Stimulated activated CD4-positive, alpha-beta T cell treated with anti-CD3 and anti-CD28 coated beads, Interleukin-15, amount 100 ng/mL, for 48 hours (primary cell): ENCODE measurements at regions not wholly inside any gene's neighbourhood (a gene's known extent, or its start where the extent isn't known, plus 50 kb on each side); places are given as distances from the start of the nearest gene placed in this dataset.

ENCODE experiments used
- DNase-seq, 2 donors: peaks; one replicate each; pipeline ENCODE4 v3.0.0-alpha.2; 2020; ENCODE audit warnings: low read depth in 2 of 2

- no peak for DNase-seq
Measured at GRCh38 chr15:98143116-98143515, 182.6 kb downstream of the ARRDC4 start.

GRCh38 chr15:98144388-98144787, 183.9 kb downstream of the ARRDC4 start:
- no peak for DNase-seq

GRCh38 chr15:98146031-98146820, 185.7 kb downstream of the ARRDC4 start:
- no peak for DNase-seq

DNA sequence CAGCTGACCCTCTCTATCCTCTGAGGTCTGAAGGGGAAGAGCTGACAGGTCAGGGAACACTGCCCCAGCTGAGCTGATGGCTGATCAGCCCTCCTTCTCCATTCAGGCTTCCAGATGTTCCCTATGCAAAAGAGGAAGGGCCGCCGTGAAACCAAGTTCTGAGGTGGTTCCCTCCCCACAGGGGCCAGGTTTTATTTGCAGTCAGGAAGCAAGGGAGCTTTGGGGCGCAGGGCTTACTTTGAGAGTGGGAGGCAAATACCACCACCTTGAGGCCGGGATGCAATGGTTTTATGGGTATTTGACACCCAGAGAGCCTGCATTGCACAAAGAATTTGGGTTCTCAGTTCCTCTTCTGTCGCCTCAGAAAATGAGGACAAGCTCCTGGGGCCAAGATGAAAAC, 186.9 kb downstream of the ARRDC4 start:
- DNase-seq: no peak

GRCh38 chr15:98150084-98150483, 189.6 kb downstream of the ARRDC4 start:
- DNase-seq: no peak

DNA sequence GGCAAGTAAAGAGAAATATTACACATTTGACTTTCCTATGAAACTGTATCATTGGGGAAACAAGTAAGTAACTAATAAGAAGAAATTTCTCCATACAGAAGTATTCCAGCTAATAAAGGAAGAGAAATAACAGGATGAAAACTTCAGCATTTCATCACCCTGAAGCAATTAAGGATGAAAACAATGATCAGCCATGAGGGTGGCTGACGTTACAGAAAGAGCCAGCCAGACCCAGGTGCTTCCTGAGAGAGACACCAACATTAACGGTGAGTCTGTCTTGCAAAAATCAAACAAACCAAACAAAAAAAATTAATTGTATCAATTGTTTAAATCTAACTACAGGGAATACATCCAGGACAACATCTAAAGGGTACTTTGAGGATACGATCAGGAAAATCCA, 190.0 kb downstream of the ARRDC4 start:
- no peak for DNase-seq

GRCh38 chr15:98151096-98151495, 190.6 kb downstream of the ARRDC4 start:
- no peak for DNase-seq

DNA sequence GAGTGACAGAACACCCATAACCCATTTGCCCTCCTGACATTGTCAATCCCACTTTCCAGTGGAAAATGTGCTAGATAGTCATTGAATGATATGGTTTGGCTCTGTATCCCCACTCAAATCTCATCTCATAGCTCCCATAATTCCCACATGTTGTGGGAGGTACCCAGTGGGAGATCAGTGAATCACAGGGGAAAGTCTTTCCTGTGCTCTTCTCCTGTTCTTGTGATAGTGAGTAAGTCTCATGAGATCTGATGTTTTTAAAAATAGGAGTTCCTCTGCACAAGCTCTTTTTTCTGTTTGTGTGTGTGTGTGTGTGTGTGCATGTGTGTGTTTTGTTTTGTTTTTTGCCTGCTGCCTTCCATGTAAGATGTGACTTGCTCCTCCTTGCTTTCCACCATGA, 191.7 kb downstream of the ARRDC4 start:
- no peak for DNase-seq

- DNase-seq: no peak
Measured at GRCh38 chr15:98154863-98155262, 194.4 kb downstream of the ARRDC4 start.

DNA sequence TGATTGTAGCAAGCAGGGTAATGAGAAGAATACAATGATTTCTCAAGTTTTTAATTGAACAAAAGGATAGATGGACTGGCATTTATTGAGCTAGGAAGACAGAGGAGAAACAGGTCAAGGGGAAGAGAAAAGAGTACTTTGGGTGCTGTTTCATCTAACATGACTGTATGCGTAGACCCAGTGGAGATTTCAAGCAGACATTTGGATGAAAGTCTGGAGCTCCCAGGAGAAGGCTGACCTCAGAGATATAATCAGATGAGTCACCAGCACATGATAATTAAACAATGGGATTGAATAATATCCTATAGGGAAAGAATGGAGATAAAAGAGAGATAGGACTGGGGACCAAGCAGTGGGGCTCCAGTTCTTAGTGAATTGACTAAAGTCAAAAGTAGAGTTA, 194.9 kb downstream of the ARRDC4 start:
- no peak for DNase-seq

- DNase-seq: peak; percentile 20 to 27
Measured at GRCh38 chr15:98160236-98160635, 199.7 kb downstream of the ARRDC4 start.

GRCh38 chr15:98163319-98164045, 203.0 kb downstream of the ARRDC4 start:
- DNase-seq: no peak

DNA sequence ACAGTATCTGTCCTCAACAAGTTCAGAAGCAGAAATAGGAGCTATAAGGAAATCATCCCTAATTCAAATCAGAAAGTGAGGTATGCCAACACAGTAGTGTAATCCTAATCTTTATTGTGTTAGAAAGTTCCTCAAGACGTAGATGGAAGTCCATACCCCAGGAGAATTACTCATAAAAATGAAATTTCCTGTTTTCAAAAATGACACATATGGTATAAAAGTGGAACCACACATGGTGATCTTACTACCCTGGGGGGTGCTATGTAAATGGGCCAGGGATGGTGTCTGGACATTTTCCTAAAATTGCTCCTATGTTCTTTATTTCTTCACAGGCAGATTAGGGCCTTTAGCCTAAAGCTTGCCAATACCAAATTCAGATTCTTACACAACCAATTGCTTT, 204.1 kb downstream of the ARRDC4 start:
- no peak for DNase-seq

DNA sequence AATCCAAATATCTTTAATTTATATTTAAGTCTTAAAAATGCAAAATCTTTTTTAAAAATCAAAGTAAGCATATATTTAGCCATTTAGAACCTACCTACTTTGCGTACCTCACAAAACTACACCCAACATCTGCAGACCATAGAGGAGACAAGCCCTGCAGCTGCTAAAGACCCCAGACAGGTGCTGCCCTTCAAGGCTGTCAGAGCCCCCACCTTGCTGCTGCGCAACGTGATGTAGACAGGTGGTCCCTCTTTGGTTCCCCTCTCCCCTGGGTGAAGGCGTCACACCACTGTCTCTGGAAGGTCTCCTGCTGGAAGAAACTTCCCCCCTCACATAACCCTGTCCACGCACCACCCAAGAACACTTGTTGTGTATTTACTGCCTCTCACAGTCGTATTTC, 204.5 kb downstream of the ARRDC4 start:
- DNase-seq: no peak

DNA sequence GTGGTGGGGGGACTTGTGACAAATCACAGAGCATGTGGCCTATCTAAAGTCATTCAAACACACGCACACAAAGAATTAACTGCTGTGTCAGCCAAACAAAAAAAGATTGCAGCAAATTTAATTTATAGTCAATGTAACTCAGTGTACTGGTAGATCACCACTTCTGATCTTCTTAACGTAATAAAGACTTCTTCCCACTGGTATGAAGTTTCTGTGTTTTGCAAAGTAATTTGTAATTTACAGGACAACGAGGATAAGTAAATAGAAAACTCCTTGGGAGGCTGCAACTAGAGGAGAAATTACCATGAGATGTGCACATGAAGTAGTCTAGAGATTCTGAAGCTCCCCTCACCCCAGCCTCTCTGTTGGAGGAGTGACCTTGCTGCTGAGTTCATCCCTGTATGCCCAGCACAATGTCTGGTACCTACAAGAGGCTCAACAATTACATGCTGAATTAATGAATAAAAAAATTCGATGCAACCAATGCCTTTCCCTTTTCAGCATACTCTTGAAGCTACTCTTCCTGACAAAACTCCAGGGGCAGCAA, 207.3 kb downstream of the ARRDC4 start:
- DNase-seq: no peak

- DNase-seq: no peak
Measured at GRCh38 chr15:98169551-98169950, 209.0 kb downstream of the ARRDC4 start.

- DNase-seq: no peak
Measured at GRCh38 chr15:98174286-98174685, 213.8 kb downstream of the ARRDC4 start.

GRCh38 chr15:98174841-98175240, 214.3 kb downstream of the ARRDC4 start:
- DNase-seq: no peak

DNA sequence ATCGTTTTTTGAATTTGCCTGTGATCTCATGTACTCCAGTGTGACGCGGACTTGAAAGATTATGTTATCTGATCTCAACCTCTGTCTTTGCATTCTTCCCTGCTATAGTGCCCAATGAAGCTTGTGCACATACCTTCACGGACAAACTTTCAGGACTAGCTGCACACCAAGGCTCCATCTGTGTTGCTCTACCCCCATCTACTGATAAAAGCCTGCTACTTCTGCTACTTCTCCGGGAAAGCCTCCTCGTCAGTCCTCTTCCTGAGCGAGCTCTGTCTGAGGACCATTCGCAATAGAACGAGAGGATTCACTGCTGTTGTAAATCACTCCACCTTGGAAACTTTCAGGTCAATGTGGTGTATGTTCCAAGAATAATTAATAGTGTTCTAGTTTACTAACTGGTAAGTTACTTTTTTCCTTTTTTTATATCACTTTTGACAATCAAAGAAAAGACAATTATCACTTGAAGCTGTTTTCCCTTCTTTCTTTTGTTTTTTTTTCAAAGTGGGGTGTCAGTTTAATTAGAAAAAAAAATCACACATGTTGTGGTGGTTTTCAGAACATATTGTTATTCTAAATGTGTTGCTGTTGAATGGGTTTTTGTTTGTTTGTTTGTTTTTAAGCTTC, 217.6 kb downstream of the ARRDC4 start:
- peak in 1 of 2 donors; percentile 10 for DNase-seq

DNA sequence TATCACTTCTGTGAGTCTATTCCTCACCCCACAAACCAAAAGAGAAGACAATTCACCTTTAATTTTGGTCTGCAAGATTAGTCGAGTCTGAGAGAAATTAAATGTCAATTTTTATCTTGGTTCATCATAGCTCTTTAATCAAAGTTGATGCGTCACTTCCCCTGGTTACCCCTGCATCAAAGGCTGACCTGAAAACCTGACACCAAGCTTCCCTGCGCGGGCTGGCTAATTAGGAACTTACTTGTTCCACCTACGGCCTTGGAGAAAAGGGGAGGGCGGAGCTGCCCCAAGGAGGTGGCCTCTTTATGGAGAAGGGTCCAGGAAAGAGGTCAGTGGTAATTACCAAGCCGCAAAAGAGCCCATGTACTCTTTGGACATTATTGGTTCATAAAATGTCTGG, 218.4 kb downstream of the ARRDC4 start:
- no peak for DNase-seq

DNA sequence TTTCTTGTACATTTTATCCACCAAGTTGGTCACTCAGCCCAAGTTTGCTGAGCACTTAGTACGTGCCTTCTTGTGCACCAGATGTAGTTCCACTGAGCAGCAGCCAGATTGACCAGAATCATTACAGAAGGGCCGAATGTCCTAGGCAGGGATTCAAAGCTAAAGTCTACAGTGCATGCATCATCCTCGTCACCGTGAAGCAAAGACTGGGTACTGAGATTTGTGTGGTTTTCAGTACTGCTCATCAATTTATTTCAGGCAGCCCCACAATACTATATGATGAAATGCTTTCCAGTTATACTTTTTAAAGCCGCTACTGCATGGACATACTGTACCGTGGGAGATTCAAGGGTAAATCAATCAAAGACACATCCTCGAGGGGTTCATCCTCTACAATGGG, 227.0 kb downstream of the ARRDC4 start:
- DNase-seq: no peak

DNA sequence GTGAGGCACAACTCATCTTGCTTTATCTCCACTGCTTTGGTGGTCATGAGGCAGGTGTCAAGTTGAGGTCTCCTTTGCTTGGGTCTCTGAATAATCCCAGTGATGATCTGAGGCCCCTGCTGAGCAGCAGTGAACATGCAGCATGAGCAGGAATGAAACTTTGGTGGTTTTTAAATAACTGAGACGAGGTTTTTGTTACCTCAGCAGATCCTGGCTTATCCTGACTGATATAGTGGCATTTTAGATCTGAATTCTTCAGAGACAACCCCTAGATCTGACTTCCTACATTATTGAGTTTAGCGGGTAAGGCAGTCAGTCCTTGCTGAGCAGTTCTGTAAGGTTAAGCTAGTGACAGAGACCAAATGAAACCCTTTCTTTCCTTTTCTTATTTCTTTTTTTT, 230.4 kb downstream of the ARRDC4 start:
- no peak for DNase-seq

DNA sequence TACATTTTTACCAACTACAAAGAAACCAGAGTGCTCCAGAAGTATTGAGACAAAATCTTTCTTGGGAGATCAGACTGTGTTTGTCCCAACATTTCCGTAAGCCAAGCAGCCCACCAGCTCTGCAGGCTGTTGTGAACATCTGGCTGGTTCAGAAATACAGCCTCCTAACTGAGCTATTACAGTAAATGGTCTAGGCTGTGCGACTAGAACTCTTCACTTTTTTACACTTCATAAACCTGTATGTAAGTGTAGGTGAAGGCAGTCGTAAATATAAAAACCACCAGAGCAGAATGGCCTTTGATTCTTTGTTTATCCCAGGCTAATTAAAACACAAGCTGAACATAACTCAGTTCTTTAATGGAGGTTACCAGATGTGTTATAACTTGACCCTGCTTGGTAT, 235.3 kb downstream of the ARRDC4 start:
- DNase-seq: no peak
